Activated T-helper 2 cell treated with anti-CD3 and anti-CD28 coated beads, Interferon-gamma antibody, Interleukin-2, Interleukin-4, amounts not matched to agents 10 μg/mL and 5 μg/mL and 100 μg/mL, durations not matched to agents 14 hours and 24 hours and 36 hours (primary cell): ENCODE measurements at regions not wholly inside any gene's neighbourhood (a gene's known extent, or its start where the extent isn't known, plus 50 kb on each side); places are given as distances from the start of the nearest gene placed in this dataset.

Experiments used
- DNase-seq: peaks from one replicate; pipeline ENCODE4 v3.0.0; 2021; ENCODE audit warnings: low spot score
- H3K27ac Mint-ChIP-seq: one replicate; pipeline ENCODE4 v1.8.0; 2021; ENCODE audit warnings: mixed read lengths
- H3K27me3 Mint-ChIP-seq: one replicate; pipeline ENCODE4 v1.8.0; 2021; ENCODE audit warnings: low read depth, mixed read lengths
- H3K36me3 Mint-ChIP-seq: one replicate; pipeline ENCODE4 v1.8.0; 2021; ENCODE audit warnings: low read depth, mixed read lengths
- H3K4me1 Mint-ChIP-seq: one replicate; pipeline ENCODE4 v1.8.0; 2021; ENCODE audit warnings: low read depth, mixed read lengths
- H3K4me3 Mint-ChIP-seq: one replicate; pipeline ENCODE4 v1.8.0; 2021; ENCODE audit warnings: low read depth, mild to moderate bottlenecking, moderate library complexity, mixed read lengths
- H3K9me3 Mint-ChIP-seq: one replicate; pipeline ENCODE4 v1.8.0; 2021; ENCODE audit warnings: mixed read lengths
- intact Hi-C: fragments of 100-400 bp; cut with micrococcal nuclease; formaldehyde crosslinking; loops from one replicate; pipeline ENCODE4 v1.15.1; 2023

GRCh38 chr6:14722001-14722562 lies 523.8 kb upstream of the JARID2 start:
- Mint-ChIP-seq H3K27ac (no peak overlapping the region), H3K4me3 (no peak overlapping the region), H3K4me1 (peaks cover 43% of the 10 kb centered on the region), H3K27me3 (no peaks in the 10 kb centered on the region), H3K9me3 (peaks cover 10% of the 10 kb centered on the region), H3K36me3 (peaks cover 8% of the 10 kb centered on the region)
- DNase-seq = no peak
- intact Hi-C loops = no loop called here

- H3K27ac Mint-ChIP-seq = no peak overlapping the region
- no peaks in the 10 kb centered on the region for H3K27me3 Mint-ChIP-seq
- intact Hi-C loops = no loop called here
- H3K4me3 Mint-ChIP-seq = no peak overlapping the region
- peaks cover 39% of the 10 kb centered on the region for H3K4me1 Mint-ChIP-seq
- peaks cover 4% of the 10 kb centered on the region for H3K36me3 Mint-ChIP-seq
- DNase-seq = no peak
- peaks cover 7% of the 10 kb centered on the region for H3K9me3 Mint-ChIP-seq
Measured at GRCh38 chr6:14722704-14723103, 523.2 kb upstream of the JARID2 start.

GRCh38 chr6:14723535-14724086 lies 522.3 kb upstream of the JARID2 start:
- H3K36me3 Mint-ChIP-seq = peaks cover 7% of the 10 kb centered on the region
- H3K9me3 Mint-ChIP-seq = peaks cover 7% of the 10 kb centered on the region
- peak overlapping the region; percentile 16 for H3K27ac Mint-ChIP-seq
- no peak for DNase-seq
- H3K27me3 Mint-ChIP-seq = no peaks in the 10 kb centered on the region
- peaks cover 42% of the 10 kb centered on the region for H3K4me1 Mint-ChIP-seq
- no peak overlapping the region for H3K4me3 Mint-ChIP-seq
- intact Hi-C loops = no loop called here

GRCh38 chr6:14724549-14724948 lies 521.3 kb upstream of the JARID2 start:
- no peak overlapping the region for H3K27ac Mint-ChIP-seq

GRCh38 chr6:14726816-14727493 lies 518.9 kb upstream of the JARID2 start:
- Mint-ChIP-seq H3K36me3 (peaks cover 27% of the 10 kb centered on the region), H3K9me3 (peaks cover 7% of the 10 kb centered on the region), H3K27ac (no peak overlapping the region), H3K4me3 (no peak overlapping the region), H3K4me1 (peaks cover 53% of the 10 kb centered on the region), H3K27me3 (no peaks in the 10 kb centered on the region)
- no peak for DNase-seq
- intact Hi-C loops = no loop called here

More at GRCh38 chr6:14724549-14724948, 521.3 kb upstream of the JARID2 start:
- peaks cover 13% of the 10 kb centered on the region for H3K36me3 Mint-ChIP-seq
- no peaks in the 10 kb centered on the region for H3K27me3 Mint-ChIP-seq
- intact Hi-C loops = no loop called here
- DNase-seq = no peak
- H3K4me3 Mint-ChIP-seq = no peak overlapping the region
- peaks cover 7% of the 10 kb centered on the region for H3K9me3 Mint-ChIP-seq
- H3K4me1 Mint-ChIP-seq = peaks cover 46% of the 10 kb centered on the region

GRCh38 chr6:14727494-14728395 lies 518.1 kb upstream of the JARID2 start:
- DNase-seq = no peak
- Mint-ChIP-seq H3K27me3 (no peaks in the 10 kb centered on the region), H3K9me3 (peaks cover 7% of the 10 kb centered on the region), H3K36me3 (peaks cover 27% of the 10 kb centered on the region), H3K4me3 (no peak overlapping the region), H3K4me1 (peaks cover 57% of the 10 kb centered on the region), H3K27ac (peak overlapping the region; percentile 48)
- intact Hi-C loops = no loop called here

- DNase-seq = no peak
- peaks cover 58% of the 10 kb centered on the region for H3K4me1 Mint-ChIP-seq
- H3K4me3 Mint-ChIP-seq = no peak overlapping the region
- H3K27ac Mint-ChIP-seq = peak overlapping the region; percentile 48
- H3K27me3 Mint-ChIP-seq = no peaks in the 10 kb centered on the region
- intact Hi-C loops = no loop called here
- peaks cover 29% of the 10 kb centered on the region for H3K36me3 Mint-ChIP-seq
- H3K9me3 Mint-ChIP-seq = peaks cover 4% of the 10 kb centered on the region
Measured at GRCh38 chr6:14728396-14729024, 517.4 kb upstream of the JARID2 start.

- H3K9me3 Mint-ChIP-seq = peaks cover 6% of the 10 kb centered on the region
- no peak overlapping the region for H3K4me3 Mint-ChIP-seq
- intact Hi-C loops = no loop called here
- H3K36me3 Mint-ChIP-seq = peaks cover 36% of the 10 kb centered on the region
- H3K4me1 Mint-ChIP-seq = peaks cover 62% of the 10 kb centered on the region
- H3K27me3 Mint-ChIP-seq = no peaks in the 10 kb centered on the region
- no peak for DNase-seq
- peak overlapping the region; percentile 96 for H3K27ac Mint-ChIP-seq
Measured at GRCh38 chr6:14729129-14729871, 516.6 kb upstream of the JARID2 start.

- H3K36me3 Mint-ChIP-seq = peaks cover 40% of the 10 kb centered on the region
- H3K4me3 Mint-ChIP-seq = no peak overlapping the region
- H3K27ac Mint-ChIP-seq = peak overlapping the region; percentile 96
- DNase-seq = no peak
- H3K27me3 Mint-ChIP-seq = no peaks in the 10 kb centered on the region
- intact Hi-C loops = loop anchor here (5.0 to 10.0 kb wide), 4 partner anchors 88 to 684 kb away; no protein-coding TSS in a partner anchor
- peaks cover 10% of the 10 kb centered on the region for H3K9me3 Mint-ChIP-seq
- H3K4me1 Mint-ChIP-seq = peaks cover 76% of the 10 kb centered on the region
Measured at GRCh38 chr6:14730654-14731053, 515.2 kb upstream of the JARID2 start.

GRCh38 chr6:14731611-14732010 lies 514.3 kb upstream of the JARID2 start:
- DNase-seq = no peak
- Mint-ChIP-seq H3K27me3 (no peaks in the 10 kb centered on the region), H3K27ac (peak overlapping the region; percentile 96), H3K36me3 (peaks cover 43% of the 10 kb centered on the region), H3K9me3 (peaks cover 10% of the 10 kb centered on the region), H3K4me1 (peaks cover 84% of the 10 kb centered on the region), H3K4me3 (peak overlapping the region; percentile 3)
- intact Hi-C loops = loop anchor here (2.0 to 10.0 kb wide), 6 partner anchors 71 to 683 kb away; no protein-coding TSS in a partner anchor

- intact Hi-C loops = loop anchor here (2.0 to 10.0 kb wide), 6 partner anchors 72 to 682 kb away; no protein-coding TSS in a partner anchor
- H3K4me1 Mint-ChIP-seq = peaks cover 89% of the 10 kb centered on the region
- H3K27me3 Mint-ChIP-seq = no peaks in the 10 kb centered on the region
- peak overlapping the region; percentile 49 for H3K4me3 Mint-ChIP-seq
- peaks cover 43% of the 10 kb centered on the region for H3K36me3 Mint-ChIP-seq
- H3K27ac Mint-ChIP-seq = peak overlapping the region; percentile 96
- no peak for DNase-seq
- peaks cover 10% of the 10 kb centered on the region for H3K9me3 Mint-ChIP-seq
Measured at GRCh38 chr6:14732226-14732843, 513.5 kb upstream of the JARID2 start.
